BLaER1 treated with 17β-estradiol and CSF1 and Interleukin-3, amounts not matched to agents 10 nM and 100 nM (cell line): ENCODE measurements at regions not wholly inside any gene's neighbourhood (a gene's known extent, or its start where the extent isn't known, plus 50 kb on each side); places are given as distances from the start of the nearest gene placed in this dataset.

Source experiments
- H3K27ac ChIP-seq, 11 experiments: shearing (Covaris generic); formaldehyde crosslinking; 2 replicates each; pipeline ENCODE4 v1.8.1; 2022
- H3K27me3 ChIP-seq, 11 experiments: shearing (Covaris generic); formaldehyde crosslinking; 2 replicates each; pipeline ENCODE4 v1.8.1; 2022
- H3K36me3 ChIP-seq, 11 experiments: shearing (Covaris generic); formaldehyde crosslinking; 2 replicates each; pipeline ENCODE4 v1.8.1; 2022
- H3K4me1 ChIP-seq, 10 experiments: shearing (Covaris generic); formaldehyde crosslinking; 2 replicates each; pipeline ENCODE4 v1.8.1; 2022
- H3K4me2 ChIP-seq, 11 experiments: shearing (Covaris generic); formaldehyde crosslinking; 2 replicates each; pipeline ENCODE4 v1.8.1; 2022
- H3K4me3 ChIP-seq, 10 experiments: shearing (Covaris generic); formaldehyde crosslinking; 2 replicates each; pipeline ENCODE4 v1.8.1; 2022
- H3K9ac ChIP-seq, 11 experiments: shearing (Covaris generic); formaldehyde crosslinking; 2 replicates each; pipeline ENCODE4 v1.8.1; 2022
- H3K9me3 ChIP-seq, 11 experiments: shearing (Covaris generic); formaldehyde crosslinking; replicated peaks in 1 of 11; 2 replicates each; pipeline ENCODE4 v1.8.1; 2022
- H4K20me1 ChIP-seq, 11 experiments: shearing (Covaris generic); formaldehyde crosslinking; 2 replicates each; pipeline ENCODE4 v1.8.1; 2022
- Cebpa-rat ChIP-seq, 11 experiments: shearing (Covaris generic); IDR thresholded peaks; 2 replicates each; pipeline ENCODE4 v1.8.1; 2022

DNA sequence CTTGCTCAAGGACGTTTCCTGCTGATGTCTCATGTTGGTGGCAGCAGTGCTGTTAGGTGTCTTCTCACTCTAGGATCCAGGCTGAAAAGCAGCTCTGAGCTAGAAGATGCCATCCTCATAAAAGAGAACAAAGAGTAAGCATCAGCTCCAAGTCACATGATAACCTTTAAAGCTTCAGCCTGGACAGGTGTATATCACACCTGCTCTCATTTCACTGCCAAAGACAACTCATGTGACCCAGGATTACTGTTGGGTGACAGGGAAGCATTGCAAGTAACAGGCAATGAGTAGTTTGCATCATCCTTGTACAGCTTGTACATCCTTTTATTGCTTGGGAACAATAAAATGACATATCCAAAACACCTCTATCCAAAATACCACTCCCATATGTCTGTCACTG lies 423.4 kb upstream of the DPP6 start:
- no peak overlapping the region for H3K4me2 ChIP-seq
- no peak for TF ChIP-seq Cebpa-rat (IDR thresholded peaks at IDR 0.05)
- no peaks in the 10 kb centered on the region for H3K36me3 ChIP-seq
- H3K9me3 ChIP-seq = no peaks in the 10 kb centered on the region
- no peaks in the 10 kb centered on the region for H3K27me3 ChIP-seq
- no peak overlapping the region for H3K27ac ChIP-seq
- H3K4me3 ChIP-seq = no peak overlapping the region
- H3K4me1 ChIP-seq = peaks cover 0 to 7% (median 0%) of the 10 kb centered on the region in 10 experiments; a peak in 1 of 20 replicates
- H3K9ac ChIP-seq = no peak overlapping the region
- H4K20me1 ChIP-seq = no peaks in the 10 kb centered on the region

GRCh38 chr7:153638821-153639435 lies 413.3 kb upstream of the DPP6 start:
- Histone ChIP-seq H4K20me1 (no peaks in the 10 kb centered on the region), H3K27ac (no peak overlapping the region), H3K9me3 (peaks cover 11 to 20% (median 17%) of the 10 kb centered on the region in 11 experiments), H3K36me3 (no peaks in the 10 kb centered on the region), H3K4me3 (no peak overlapping the region), H3K4me1 (no peaks in the 10 kb centered on the region), H3K4me2 (no peak overlapping the region), H3K27me3 (no peaks in the 10 kb centered on the region), H3K9ac (no peak overlapping the region)
- no peak for TF ChIP-seq Cebpa-rat (IDR thresholded peaks at IDR 0.05)

- Histone ChIP-seq H4K20me1 (no peaks in the 10 kb centered on the region), H3K27me3 (no peaks in the 10 kb centered on the region), H3K36me3 (no peaks in the 10 kb centered on the region), H3K4me1 (no peaks in the 10 kb centered on the region), H3K27ac (no peak overlapping the region), H3K4me2 (no peak overlapping the region), H3K9me3 (peaks cover 17 to 28% (median 22%) of the 10 kb centered on the region in 11 experiments), H3K4me3 (no peak overlapping the region), H3K9ac (no peak overlapping the region)
- TF ChIP-seq Cebpa-rat (IDR thresholded peaks at IDR 0.05) = no peak
These were observed 411.6 kb upstream of the DPP6 start for GRCh38 chr7:153640586-153640985.

DNA sequence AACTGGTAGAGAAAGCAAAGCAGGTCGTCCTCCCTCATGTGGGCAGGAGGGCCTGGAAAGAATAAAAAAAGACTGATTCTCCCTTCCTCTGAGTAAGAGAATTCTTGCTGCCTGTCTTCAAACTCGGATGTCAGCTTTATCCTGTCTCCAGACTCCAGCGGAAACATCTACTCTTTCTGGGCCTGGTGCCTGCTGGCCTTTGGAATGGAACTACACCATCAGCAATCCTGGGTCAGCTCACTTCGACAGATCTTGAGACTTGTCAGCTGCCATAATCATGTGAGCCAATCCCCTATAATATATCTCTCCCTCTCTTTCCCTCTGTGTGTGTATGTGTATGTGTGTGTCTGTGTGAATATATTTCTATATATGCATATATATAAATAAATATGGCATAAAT lies 411.0 kb upstream of the DPP6 start:
- Histone ChIP-seq H3K36me3 (no peaks in the 10 kb centered on the region), H3K27me3 (no peaks in the 10 kb centered on the region), H3K9me3 (peaks cover 17 to 28% (median 22%) of the 10 kb centered on the region in 11 experiments), H3K4me2 (no peak overlapping the region), H3K4me1 (no peaks in the 10 kb centered on the region), H3K9ac (no peak overlapping the region), H3K27ac (no peak overlapping the region), H4K20me1 (no peaks in the 10 kb centered on the region), H3K4me3 (no peak overlapping the region)
- no peak for TF ChIP-seq Cebpa-rat (IDR thresholded peaks at IDR 0.05)

DNA sequence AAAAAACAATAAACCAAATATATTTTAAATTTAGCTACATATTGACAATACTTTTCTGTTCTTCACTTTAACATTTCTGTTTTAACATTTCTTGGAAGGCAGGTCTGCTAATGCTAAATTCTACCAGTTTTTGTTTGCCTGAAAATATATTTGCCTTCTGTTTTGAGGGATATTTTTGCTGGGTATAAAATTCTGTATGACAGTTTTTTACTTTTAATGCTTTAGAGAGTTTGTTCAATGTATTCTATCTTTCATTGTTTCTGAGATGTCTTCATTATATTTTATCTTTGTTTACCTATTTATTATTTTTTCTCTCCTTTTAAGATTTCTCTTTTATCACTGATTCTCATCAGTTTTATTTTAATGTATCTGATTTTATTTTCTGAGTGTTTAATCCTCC lies 409.2 kb upstream of the DPP6 start:
- peaks cover 17 to 28% (median 22%) of the 10 kb centered on the region in 11 experiments for H3K9me3 ChIP-seq
- no peak overlapping the region for H3K4me3 ChIP-seq
- no peak overlapping the region for H3K9ac ChIP-seq
- no peaks in the 10 kb centered on the region for H3K36me3 ChIP-seq
- no peak overlapping the region for H3K27ac ChIP-seq
- H3K4me1 ChIP-seq = no peaks in the 10 kb centered on the region
- no peaks in the 10 kb centered on the region for H4K20me1 ChIP-seq
- H3K27me3 ChIP-seq = no peaks in the 10 kb centered on the region
- H3K4me2 ChIP-seq = no peak overlapping the region
- TF ChIP-seq Cebpa-rat (IDR thresholded peaks at IDR 0.05) = no peak

DNA sequence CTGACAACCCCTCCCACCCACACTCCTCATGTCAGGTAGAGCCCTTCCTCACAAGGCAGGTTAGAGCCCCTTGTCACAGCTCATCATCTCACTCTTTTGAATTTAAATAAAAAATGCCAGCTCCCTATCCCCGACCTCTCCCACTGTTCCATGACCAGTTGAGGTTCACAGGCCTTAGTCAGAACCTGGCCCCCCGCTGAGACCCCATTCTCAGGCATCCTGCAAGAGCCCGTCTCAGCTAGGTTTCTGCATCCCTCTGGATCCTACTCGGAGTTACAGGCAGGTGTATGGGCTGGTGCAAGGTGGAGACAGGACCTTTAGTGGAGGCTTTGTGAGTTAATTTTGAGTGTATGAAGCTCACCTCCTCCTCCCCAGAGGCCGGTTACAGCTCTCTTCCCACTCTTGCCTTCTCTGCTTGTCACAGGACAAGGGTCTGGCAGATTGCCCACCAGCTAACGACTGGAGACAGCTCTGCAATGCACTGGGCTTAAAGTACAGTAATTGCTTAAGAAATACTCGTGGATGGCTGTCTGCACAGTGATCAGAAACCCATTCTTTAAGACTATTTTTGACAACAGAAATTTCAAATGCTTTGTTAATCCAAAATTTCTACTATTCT lies 394.9 kb upstream of the DPP6 start:
- no peaks in the 10 kb centered on the region for H3K4me1 ChIP-seq
- H3K4me2 ChIP-seq = no peak overlapping the region
- H4K20me1 ChIP-seq = no peaks in the 10 kb centered on the region
- no peak overlapping the region for H3K9ac ChIP-seq
- peaks cover 12 to 20% (median 16%) of the 10 kb centered on the region in 11 experiments; a peak in 21 of 22 replicates for H3K9me3 ChIP-seq
- H3K27me3 ChIP-seq = no peaks in the 10 kb centered on the region
- no peak overlapping the region for H3K27ac ChIP-seq
- no peak for TF ChIP-seq Cebpa-rat (IDR thresholded peaks at IDR 0.05)
- H3K36me3 ChIP-seq = no peaks in the 10 kb centered on the region
- no peak overlapping the region for H3K4me3 ChIP-seq

- H3K4me1 ChIP-seq = no peaks in the 10 kb centered on the region
- H3K27me3 ChIP-seq = no peaks in the 10 kb centered on the region
- TF ChIP-seq Cebpa-rat (IDR thresholded peaks at IDR 0.05) = no peak
These were observed 377.1 kb upstream of the DPP6 start for GRCh38 chr7:153675131-153675530.

DNA sequence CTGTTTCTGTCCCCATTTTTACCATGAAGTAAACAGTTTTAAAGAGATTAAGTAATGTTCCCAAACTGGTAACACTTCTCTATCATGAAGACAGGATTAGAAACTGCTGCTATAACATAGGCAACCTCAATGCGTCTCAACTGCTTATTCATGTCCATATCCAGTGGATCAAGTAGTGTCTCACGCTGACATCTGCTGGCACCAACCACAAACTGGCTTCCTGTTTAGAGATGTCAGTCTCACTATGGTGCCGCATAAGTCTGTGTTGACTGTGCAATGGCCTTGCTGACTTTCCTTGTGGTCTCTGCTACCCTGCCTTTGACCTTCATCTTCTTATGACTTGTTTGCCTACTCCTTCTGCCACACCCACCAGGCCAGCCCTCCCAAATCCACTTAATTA lies 369.6 kb upstream of the DPP6 start:
- no peaks in the 10 kb centered on the region for H4K20me1 ChIP-seq
- no peaks in the 10 kb centered on the region for H3K9me3 ChIP-seq
- 0 out of 22 replicates have a peak, but pooled peaks of 1 of the 11 experiments have one; percentile 7 for TF ChIP-seq Cebpa-rat (IDR thresholded peaks at IDR 0.05)
- no peak overlapping the region for H3K9ac ChIP-seq
- H3K4me2 ChIP-seq = peak overlapping the region; percentile 5 to 45 (median 23); a peak in 12 of 22 replicates
- peaks cover 4 to 13% (median 11%) of the 10 kb centered on the region in 10 experiments; a peak in 12 of 20 replicates for H3K4me1 ChIP-seq
- H3K4me3 ChIP-seq = no peak overlapping the region
- H3K36me3 ChIP-seq = no peaks in the 10 kb centered on the region
- H3K27me3 ChIP-seq = no peaks in the 10 kb centered on the region
- H3K27ac ChIP-seq = peak overlapping the region in 10 of 11 experiments; percentile 23 to 49 (median 46); a peak in 16 of 22 replicates

More at GRCh38 chr7:153675131-153675530, 377.1 kb upstream of the DPP6 start:
- Histone ChIP-seq H4K20me1 (no peaks in the 10 kb centered on the region), H3K36me3 (no peaks in the 10 kb centered on the region), H3K4me3 (no peak overlapping the region), H3K9me3 (no peaks in the 10 kb centered on the region), H3K27ac (no peak overlapping the region), H3K4me2 (no peak overlapping the region), H3K9ac (no peak overlapping the region)

DNA sequence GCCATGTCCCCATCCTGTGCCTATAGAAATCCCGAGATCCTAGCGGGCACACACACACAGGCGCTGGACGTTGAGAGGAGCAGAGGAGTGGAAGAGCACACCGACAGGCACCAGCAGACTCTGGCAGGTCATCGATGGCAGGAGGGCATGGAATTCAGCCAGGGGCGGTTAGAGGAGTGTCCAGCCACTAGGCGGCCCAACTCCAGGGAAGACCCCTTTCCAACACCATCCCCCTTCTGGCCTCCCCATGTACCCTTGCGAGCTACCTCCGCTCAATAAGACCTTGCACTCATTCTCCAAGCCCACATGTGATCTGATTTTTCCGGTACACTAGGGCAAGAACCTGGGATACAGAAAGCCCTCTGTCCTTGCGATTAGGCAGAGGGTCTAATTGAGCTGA lies 356.0 kb upstream of the DPP6 start:
- Histone ChIP-seq H3K9ac (no peak overlapping the region), H4K20me1 (no peaks in the 10 kb centered on the region), H3K36me3 (no peaks in the 10 kb centered on the region), H3K4me1 (no peaks in the 10 kb centered on the region), H3K4me3 (no peak overlapping the region), H3K27ac (no peak overlapping the region), H3K4me2 (no peak overlapping the region), H3K9me3 (no peaks in the 10 kb centered on the region), H3K27me3 (no peaks in the 10 kb centered on the region)
- TF ChIP-seq Cebpa-rat (IDR thresholded peaks at IDR 0.05) = no peak

- no peak overlapping the region for H3K4me3 ChIP-seq
- H3K9me3 ChIP-seq = no peaks in the 10 kb centered on the region; a peak in 1 of 22 replicates
- H3K4me2 ChIP-seq = no peak overlapping the region
- TF ChIP-seq Cebpa-rat (IDR thresholded peaks at IDR 0.05) = no peak
- no peaks in the 10 kb centered on the region for H3K27me3 ChIP-seq
- H3K4me1 ChIP-seq = no peaks in the 10 kb centered on the region
- no peaks in the 10 kb centered on the region for H3K36me3 ChIP-seq
- H3K27ac ChIP-seq = no peak overlapping the region
- H3K9ac ChIP-seq = no peak overlapping the region
- no peaks in the 10 kb centered on the region for H4K20me1 ChIP-seq
These were observed 354.2 kb upstream of the DPP6 start for GRCh38 chr7:153698046-153698445.
